NCI-H146 treated with DMSO at 0.1 percent for 48 hours (cell line): ENCODE measurements at regions not wholly inside any gene's neighbourhood (a gene's known extent, or its start where the extent isn't known, plus 50 kb on each side); places are given as distances from the start of the nearest gene placed in this dataset.

Experiments used
- DNase-seq: peaks from one replicate; lab custom pipeline; 2025; ENCODE audit not compliant: unreplicated experiment; lab: John Stamatoyannopoulos, UW

DNA sequence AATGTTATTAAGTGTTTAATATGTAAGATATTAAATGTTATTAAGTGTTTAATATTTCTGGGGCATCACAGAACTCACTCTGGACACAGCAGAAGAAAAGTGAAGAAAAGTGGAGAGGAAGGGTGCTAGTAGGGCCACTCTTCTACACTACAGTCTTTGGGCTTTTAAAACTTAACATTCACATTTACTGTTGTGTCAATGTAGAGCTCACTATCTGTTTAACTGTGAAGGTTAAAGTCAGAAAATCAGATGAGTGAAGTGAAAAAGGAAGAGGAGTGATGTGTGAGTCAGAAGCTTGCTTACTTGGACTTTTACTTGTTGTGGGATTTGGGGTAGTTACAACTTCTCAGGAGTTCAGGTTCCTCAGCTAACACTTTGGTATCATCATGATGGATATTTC lies 145.3 kb upstream of the DNAJC19 start:
- no peak for DNase-seq

GRCh38 chr3:181133832-181134231 lies 144.3 kb upstream of the DNAJC19 start:
- no peak for DNase-seq

DNA sequence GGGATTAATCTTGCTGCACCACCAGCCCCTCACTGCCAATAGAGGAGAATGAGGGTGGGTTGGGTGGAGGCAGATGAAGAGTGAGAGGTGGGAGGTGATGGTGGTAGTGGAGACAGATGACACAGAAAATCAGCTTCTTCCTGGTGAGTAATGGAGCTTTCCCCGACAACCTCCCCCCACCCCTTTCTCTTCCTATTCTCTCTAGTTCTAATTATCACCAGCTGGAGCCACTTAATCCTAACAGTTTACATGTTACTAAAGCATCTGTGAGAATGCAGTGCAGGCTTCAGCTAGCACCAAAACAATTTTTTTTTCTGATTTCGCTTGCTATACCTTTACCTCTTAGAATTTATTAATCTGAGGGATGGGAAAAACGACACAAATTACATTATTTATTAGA lies 116.1 kb upstream of the DNAJC19 start:
- peak; percentile 89 for DNase-seq

DNA sequence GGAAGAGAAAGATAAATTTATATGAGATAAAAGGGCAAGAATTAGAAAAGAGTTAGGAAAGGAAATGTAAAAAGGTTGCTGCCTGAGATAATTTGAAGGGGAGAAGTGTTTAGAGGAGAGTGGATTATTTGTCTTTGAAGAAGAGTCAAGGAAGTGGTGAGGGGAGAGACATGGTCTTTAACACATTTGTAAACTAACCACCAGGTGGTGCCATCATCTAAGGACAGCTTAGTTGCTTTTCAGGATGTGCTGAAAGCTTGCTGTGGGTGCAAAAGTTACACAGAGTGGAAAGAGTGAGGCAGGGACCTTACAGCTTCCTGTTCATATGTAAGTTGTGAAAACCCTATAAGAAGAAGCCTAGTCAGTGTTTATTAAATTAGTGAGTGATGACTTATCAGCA lies 114.1 kb upstream of the DNAJC19 start:
- peak; percentile 87 for DNase-seq

DNA sequence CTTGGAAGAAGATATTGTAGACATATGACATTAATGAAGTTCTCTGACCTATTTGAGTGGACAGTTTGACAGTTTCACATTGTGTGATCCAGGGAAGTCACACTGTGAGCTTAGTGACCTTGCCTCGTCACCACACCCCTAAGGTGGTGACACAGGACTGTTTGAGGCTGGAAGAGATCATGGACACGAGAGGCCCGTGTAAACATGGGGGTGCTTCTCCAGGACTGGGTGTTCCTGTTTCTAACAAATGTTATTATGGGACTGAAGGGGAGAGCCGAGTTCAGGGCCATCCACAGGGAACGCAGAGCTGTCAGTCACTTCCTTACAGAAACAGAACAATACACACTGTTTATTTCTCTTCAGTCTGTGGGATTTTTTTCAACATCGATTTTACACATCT lies 96.5 kb upstream of the DNAJC19 start:
- DNase-seq, result no peak

DNA sequence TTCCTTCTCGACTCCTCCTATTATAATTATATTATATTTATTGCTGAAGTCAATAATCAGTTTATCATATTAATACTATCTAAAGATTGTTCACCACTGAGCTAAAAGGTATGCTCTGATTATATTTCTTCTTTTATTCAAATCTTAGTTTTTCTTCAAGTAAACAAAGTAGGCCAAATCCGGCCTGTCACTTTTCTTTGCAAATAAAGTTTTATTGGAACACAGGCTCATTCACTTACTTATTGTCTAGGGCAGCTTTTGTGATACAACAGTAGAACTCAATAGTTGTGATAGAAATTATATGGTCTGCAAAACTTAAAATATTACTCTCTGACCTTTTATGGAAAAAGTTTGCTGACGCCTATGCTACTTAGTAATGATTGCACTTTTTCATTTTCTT lies 92.4 kb upstream of the DNAJC19 start:
- no peak for DNase-seq

DNA sequence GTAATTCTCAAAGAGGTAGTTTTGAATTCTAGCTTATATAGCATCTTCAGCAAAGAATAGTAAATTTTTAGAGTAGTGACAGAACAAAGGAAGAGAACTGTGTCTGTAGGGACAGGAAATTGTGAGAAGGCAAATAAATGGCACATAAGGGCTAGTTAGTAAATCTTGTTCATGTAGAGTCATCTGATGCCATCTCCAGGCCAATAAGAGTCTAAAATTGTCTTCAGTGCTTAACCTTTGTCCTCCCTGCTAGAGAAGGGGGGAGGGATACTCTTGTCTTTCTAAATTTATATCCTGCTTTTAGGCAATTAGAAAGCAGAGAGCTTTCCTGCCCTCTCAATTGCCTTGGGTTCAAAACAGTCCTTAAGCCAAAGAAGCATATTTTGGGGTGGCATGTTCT lies 87.0 kb upstream of the DNAJC19 start:
- peak; percentile 36 for DNase-seq

GRCh38 chr3:181075098-181075497 lies 85.6 kb upstream of the DNAJC19 start:
- no peak for DNase-seq

DNA sequence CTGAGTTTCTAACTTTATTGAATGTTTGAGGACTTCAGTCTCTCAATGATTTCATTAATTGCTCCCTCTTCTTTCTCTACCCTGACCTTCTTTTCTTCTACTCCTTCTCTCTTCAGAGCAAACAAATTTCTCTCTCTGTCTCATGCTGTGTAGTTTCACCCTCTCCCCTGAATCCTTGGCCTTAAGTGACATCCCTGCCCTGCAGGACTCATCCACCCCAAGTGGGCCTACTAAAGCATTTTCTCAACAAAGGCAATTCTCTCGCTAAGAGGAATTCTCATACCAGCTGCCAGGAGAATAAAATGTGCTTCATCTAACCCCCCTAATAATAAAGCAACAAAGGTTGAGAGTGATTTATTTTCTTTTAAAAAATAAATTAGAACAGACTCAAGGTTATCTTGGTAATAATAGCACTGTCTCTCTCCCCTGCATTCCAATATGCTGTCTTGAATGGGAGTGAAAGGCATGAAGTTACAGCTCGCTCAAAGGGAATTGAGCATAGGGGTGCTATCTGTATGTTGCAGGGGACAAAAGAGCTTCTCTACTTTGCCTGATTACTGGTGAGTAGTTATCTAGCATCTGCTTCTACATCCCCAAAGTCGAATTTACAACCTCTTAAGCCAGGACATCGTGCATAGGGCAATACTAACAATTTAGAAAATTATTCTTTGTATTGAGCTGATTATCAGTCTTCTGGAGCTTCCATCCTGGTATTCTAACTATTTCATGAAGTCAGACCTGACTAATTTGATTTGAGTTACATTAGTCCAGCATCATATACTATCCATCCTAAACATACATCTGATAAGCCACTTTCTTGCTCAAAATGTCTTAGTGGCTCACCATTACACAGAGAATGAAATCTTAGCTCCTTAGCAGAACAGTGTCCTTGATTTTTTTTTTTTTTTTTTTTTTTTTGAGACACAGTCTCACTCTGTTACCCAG lies 76.9 kb upstream of the DNAJC19 start:
- no peak for DNase-seq

GRCh38 chr3:181056136-181056732 lies 66.7 kb upstream of the DNAJC19 start:
- DNase-seq, result peak; percentile 100

DNA sequence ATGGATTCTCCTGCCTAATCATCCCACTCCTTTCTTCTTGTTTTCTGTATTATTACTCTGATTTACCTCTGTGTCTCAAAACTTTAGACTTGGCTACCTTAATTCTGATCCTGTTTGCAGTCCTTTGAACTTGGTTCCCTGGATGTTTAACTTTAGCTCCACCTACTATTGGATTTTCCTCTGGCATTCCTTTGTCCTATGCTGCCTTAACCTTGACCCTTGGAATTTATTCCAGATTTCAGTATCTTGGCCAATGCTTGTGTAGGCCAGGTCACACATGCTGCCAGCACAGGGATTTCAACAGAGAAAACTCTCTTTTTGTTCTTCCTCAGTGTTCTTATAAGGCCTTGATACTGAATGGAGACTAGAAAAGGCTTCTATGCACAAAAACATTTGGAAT lies 65.0 kb upstream of the DNAJC19 start:
- DNase-seq, result no peak

DNA sequence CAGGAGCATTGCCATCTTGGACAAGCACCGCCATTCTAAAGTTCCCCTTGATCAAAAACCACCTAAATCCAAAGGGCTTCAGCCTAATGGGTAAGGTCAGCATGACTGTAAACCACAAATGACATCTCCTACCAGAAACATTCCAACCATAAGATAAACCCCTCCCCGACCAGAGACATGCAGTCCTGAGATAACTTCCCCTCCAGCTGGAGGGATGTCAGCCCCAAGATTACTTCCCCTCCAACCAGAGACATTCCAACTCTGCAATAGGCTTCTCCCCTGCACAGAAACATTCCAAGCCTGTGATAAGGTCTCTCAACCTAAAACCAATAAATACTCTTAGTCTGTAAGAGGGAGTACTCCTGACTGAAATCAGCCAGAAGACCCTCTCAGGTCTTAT lies 62.7 kb upstream of the DNAJC19 start:
- no peak for DNase-seq

DNA sequence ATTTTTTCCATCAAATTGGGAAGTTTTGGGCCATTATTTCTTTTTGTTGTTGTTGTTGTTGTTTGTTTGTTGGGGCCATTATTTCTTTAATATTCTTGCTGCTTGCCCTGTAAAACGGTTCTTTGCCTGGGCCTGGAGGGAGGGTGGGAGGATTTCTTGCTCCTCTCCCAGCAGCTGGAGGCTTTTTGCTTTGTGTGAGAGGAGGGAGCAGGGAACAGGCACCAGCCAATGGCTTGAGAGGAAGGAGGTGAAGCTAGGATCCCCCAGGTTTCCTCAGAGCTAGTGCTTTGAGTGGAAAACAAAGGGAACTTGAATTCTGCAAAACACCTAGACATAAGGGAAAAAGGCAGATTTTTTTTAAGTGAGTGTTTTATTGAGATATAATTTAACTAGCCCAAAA lies 61.2 kb upstream of the DNAJC19 start:
- DNase-seq, result no peak

DNA sequence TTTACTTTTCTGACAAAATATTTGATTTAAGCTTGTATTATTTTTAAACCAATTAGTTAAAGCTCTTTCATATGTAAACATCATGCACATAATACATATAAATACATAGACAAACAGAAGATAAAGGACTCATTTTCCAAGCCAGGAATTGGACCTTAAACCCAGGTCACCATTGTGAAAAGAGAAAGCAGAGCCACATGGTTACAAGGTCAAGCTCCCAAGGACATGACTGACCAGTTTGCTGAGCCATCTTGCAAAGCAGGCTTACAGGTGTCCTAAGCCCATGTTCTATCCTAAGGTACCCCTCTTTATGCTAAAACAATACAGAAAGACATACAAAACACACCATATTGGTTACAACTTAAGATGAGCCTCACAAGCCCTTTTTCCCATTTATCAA lies 50.5 kb upstream of the DNAJC19 start:
- no peak for DNase-seq
